Liver (tissue), 8 donors: ENCODE measurements at regions not wholly inside any gene's neighbourhood (a gene's known extent, or its start where the extent isn't known, plus 50 kb on each side); places are given as distances from the start of the nearest gene placed in this dataset.

ENCODE experiments used
- DNase-seq: peaks from one replicate; pipeline ENCODE4 v3.0.0-alpha.2; 2017; ENCODE audit warnings: low spot score
- H3K27ac ChIP-seq, 2 donors: one replicate each; pipeline ENCODE4 v1.7.0; 2013; ENCODE audit warnings: inconsistent platforms in 2 of 2, low read length in 2 of 2, control low read depth in 1 of 2, low read depth in 1 of 2, mild to moderate bottlenecking in 1 of 2
- H3K27me3 ChIP-seq, 4 donors: one replicate each; pipeline versions ENCODE4 v1.6.1 to v1.7.0; 2013; ENCODE audit warnings: low read length in 3 of 4, inconsistent platforms in 1 of 4, mild to moderate bottlenecking in 1 of 4, moderate library complexity in 1 of 4; ENCODE audit not compliant: control insufficient read depth in 4 of 4, insufficient read depth in 4 of 4
- H3K36me3 ChIP-seq, 4 donors: one replicate each; pipeline versions ENCODE4 v1.6.1 to v1.7.0; 2013; ENCODE audit warnings: low read length in 3 of 4, mild to moderate bottlenecking in 3 of 4, low read depth in 1 of 4, moderate library complexity in 1 of 4; ENCODE audit not compliant: control insufficient read depth in 4 of 4, insufficient read depth in 3 of 4
- H3K4me1 ChIP-seq, 4 donors: one replicate each; pipeline versions ENCODE4 v1.6.1 to v1.7.0; 2013; ENCODE audit warnings: low read length in 3 of 4, mild to moderate bottlenecking in 3 of 4, moderate library complexity in 1 of 4; ENCODE audit not compliant: control insufficient read depth in 4 of 4, insufficient read depth in 4 of 4
- H3K4me3 ChIP-seq, 3 donors: one replicate each; pipeline versions ENCODE4 v1.6.1 to v1.7.0; 2013; ENCODE audit warnings: low read length in 3 of 3, control low read depth in 1 of 3, low read depth in 1 of 3, mild to moderate bottlenecking in 1 of 3
- H3K9ac ChIP-seq, 2 donors: one replicate each; pipeline ENCODE4 v1.7.0; 2013; ENCODE audit warnings: low read length in 2 of 2, mild to moderate bottlenecking in 2 of 2, moderate library complexity in 2 of 2, control low read depth in 1 of 2, low read depth in 1 of 2
- H3K9me3 ChIP-seq, 4 donors: one replicate each; pipeline versions ENCODE4 v1.6.1 to v1.7.0; 2013; ENCODE audit warnings: low read length in 3 of 4; ENCODE audit not compliant: control insufficient read depth in 4 of 4
- EGR1 ChIP-seq, 2 donors: IDR thresholded peaks; 2 replicates each; pipeline ENCODE4 v1.6.1; 2016 to 2018; ENCODE audit warnings: antibody characterized with exemption in 2 of 2, low read depth in 2 of 2
- FOXA1 ChIP-seq: IDR thresholded peaks from 2 replicates; pipeline ENCODE4 v1.6.1; 2016; ENCODE audit warnings: antibody characterized with exemption
- GABPA ChIP-seq, 2 donors: IDR thresholded peaks in 1 of 2; conservative IDR thresholded peaks in 1 of 2; 2 replicates each; pipeline ENCODE4 v1.6.1; 2016; ENCODE audit warnings: antibody characterized with exemption in 2 of 2, mild to moderate bottlenecking in 1 of 2, moderate library complexity in 1 of 2
- HNF4A ChIP-seq, 2 donors: conservative IDR thresholded peaks; 2 replicates each; pipeline ENCODE4 v1.6.1; 2016; ENCODE audit warnings: antibody characterized with exemption in 2 of 2, mild to moderate bottlenecking in 2 of 2
- JUND ChIP-seq, 2 donors: IDR thresholded peaks; 2 replicates each; pipeline ENCODE4 v1.6.1; 2016; ENCODE audit warnings: antibody characterized with exemption in 2 of 2
- NR2F2 ChIP-seq: IDR thresholded peaks from 2 replicates; pipeline ENCODE4 v1.6.1; 2016; ENCODE audit warnings: antibody characterized with exemption
- RAD21 ChIP-seq, 2 donors: IDR thresholded peaks; 2 replicates each; pipeline ENCODE4 v1.6.1; 2016; ENCODE audit warnings: antibody characterized with exemption in 2 of 2, mild to moderate bottlenecking in 2 of 2
- RXRA ChIP-seq, 2 donors: IDR thresholded peaks; 2 replicates each; pipeline ENCODE4 v1.6.1; 2017 to 2018; ENCODE audit warnings: antibody characterized with exemption in 2 of 2, mild to moderate bottlenecking in 1 of 2
- SP1 ChIP-seq: IDR thresholded peaks from 2 replicates; pipeline ENCODE4 v1.6.1; 2018; ENCODE audit warnings: antibody characterized with exemption, mild to moderate bottlenecking
- YY1 ChIP-seq: IDR thresholded peaks from 2 replicates; pipeline ENCODE4 v1.6.1; 2016; ENCODE audit warnings: antibody characterized with exemption, mild to moderate bottlenecking
- WGBS: extraction: QIAGEN DNeasy Blood & Tissue Kit; methylation state at CpG from one replicate; pipeline ENCODE4 v1.1.7; 2013; 5-methylcytosine and 5-hydroxymethylcytosine counted together
- TF ChIP-seq, protein P1 (sequence below): IDR thresholded peaks from 2 replicates; pipeline ENCODE4 v1.6.1; 2016; ENCODE audit warnings: antibody characterized with exemption
- TF ChIP-seq, protein P2 (sequence below): IDR thresholded peaks from 2 replicates; pipeline ENCODE4 v1.6.1; 2016; ENCODE audit warnings: antibody characterized with exemption
- TF ChIP-seq, protein P3 (sequence below): fragments of 150-350 bp; IDR thresholded peaks from 2 replicates; pipeline ENCODE4 v1.5.1; 2017; ENCODE audit warnings: improper control_type of control experiment, low read depth, low read length; ENCODE audit not compliant: missing input control
- TF ChIP-seq, protein P4 (sequence below): IDR thresholded peaks from 2 replicates; pipeline ENCODE4 v1.6.1; 2016; ENCODE audit warnings: antibody characterized with exemption, mild to moderate bottlenecking
- TF ChIP-seq, protein P5 (sequence below): IDR thresholded peaks from 2 replicates; pipeline ENCODE4 v1.6.1; 2016; ENCODE audit warnings: antibody characterized with exemption
- donor health status: healthy.
- donor health status: healthy.
- donor health status: healthy.
- donor health status: healthy.
- donor health status: healthy.

DNA sequence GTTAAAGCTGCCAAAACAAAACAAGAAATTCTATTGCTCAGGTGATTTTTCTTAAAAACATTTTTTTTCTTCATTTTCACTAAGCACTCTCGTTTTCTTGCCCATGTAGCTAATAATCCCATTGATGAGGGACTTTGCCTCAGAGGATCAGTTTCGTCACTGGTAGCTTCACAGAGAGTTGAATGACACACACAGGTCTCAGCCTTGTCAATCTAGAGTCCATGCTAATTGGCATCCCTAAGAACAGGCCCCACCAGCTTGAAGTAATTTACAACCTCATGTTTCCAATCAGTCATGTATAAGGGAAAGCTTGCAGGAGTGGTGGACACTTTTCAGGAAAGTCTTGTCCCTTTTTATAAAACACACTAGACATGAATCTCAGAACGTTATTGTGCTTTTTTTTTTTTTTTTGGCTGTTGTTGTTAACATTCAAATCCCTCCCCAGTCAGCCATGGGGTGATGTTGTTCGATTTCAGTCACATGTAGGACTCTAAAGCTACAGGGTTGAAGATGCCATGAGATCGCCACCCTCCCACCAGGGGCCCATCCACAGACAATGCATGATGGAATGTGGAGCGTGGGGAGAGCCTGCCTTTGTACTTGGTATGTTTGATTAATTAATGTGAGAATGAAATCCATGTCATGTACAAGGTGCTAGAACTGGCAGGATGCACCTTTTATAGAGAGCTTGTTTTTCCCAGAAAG, 232.4 kb upstream of the FZD8 start:
- Histone ChIP-seq H3K9ac (no peak overlapping the region), H3K9me3 (no peaks in the 10 kb centered on the region), H3K27ac (no peak overlapping the region), H3K4me1 (no peaks in the 10 kb centered on the region), H3K27me3 (no peaks in the 10 kb centered on the region), H3K4me3 (no peak overlapping the region), H3K36me3 (no peaks in the 10 kb centered on the region)
- 76% methylated on average over 6 of the region's 6 CpGs for WGBS
- TF ChIP-seq SP1 (no peak), RXRA (IDR thresholded peaks at IDR 0.05) (no peak), NR2F2 (no peak), YY1 (no peak), FOXA1 (no peak), JUND (IDR thresholded peaks at IDR 0.05) (no peak), GABPA (IDR thresholded peaks at IDR 0.05 in 1 of 2, conservative IDR thresholded peaks at IDR 0.05 in 1 of 2) (no peak), HNF4A (conservative IDR thresholded peaks at IDR 0.05) (no peak)
- TF ChIP-seq, protein P1, sequence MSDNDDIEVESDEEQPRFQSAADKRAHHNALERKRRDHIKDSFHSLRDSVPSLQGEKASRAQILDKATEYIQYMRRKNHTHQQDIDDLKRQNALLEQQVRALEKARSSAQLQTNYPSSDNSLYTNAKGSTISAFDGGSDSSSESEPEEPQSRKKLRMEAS = no peak
- TF ChIP-seq, protein P2, sequence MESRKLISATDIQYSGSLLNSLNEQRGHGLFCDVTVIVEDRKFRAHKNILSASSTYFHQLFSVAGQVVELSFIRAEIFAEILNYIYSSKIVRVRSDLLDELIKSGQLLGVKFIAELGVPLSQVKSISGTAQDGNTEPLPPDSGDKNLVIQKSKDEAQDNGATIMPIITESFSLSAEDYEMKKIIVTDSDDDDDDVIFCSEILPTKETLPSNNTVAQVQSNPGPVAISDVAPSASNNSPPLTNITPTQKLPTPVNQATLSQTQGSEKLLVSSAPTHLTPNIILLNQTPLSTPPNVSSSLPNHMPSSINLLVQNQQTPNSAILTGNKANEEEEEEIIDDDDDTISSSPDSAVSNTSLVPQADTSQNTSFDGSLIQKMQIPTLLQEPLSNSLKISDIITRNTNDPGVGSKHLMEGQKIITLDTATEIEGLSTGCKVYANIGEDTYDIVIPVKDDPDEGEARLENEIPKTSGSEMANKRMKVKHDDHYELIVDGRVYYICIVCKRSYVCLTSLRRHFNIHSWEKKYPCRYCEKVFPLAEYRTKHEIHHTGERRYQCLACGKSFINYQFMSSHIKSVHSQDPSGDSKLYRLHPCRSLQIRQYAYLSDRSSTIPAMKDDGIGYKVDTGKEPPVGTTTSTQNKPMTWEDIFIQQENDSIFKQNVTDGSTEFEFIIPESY = no peak
- TF ChIP-seq, protein P3, sequence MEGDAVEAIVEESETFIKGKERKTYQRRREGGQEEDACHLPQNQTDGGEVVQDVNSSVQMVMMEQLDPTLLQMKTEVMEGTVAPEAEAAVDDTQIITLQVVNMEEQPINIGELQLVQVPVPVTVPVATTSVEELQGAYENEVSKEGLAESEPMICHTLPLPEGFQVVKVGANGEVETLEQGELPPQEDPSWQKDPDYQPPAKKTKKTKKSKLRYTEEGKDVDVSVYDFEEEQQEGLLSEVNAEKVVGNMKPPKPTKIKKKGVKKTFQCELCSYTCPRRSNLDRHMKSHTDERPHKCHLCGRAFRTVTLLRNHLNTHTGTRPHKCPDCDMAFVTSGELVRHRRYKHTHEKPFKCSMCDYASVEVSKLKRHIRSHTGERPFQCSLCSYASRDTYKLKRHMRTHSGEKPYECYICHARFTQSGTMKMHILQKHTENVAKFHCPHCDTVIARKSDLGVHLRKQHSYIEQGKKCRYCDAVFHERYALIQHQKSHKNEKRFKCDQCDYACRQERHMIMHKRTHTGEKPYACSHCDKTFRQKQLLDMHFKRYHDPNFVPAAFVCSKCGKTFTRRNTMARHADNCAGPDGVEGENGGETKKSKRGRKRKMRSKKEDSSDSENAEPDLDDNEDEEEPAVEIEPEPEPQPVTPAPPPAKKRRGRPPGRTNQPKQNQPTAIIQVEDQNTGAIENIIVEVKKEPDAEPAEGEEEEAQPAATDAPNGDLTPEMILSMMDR = no peak
- TF ChIP-seq, protein P4, sequence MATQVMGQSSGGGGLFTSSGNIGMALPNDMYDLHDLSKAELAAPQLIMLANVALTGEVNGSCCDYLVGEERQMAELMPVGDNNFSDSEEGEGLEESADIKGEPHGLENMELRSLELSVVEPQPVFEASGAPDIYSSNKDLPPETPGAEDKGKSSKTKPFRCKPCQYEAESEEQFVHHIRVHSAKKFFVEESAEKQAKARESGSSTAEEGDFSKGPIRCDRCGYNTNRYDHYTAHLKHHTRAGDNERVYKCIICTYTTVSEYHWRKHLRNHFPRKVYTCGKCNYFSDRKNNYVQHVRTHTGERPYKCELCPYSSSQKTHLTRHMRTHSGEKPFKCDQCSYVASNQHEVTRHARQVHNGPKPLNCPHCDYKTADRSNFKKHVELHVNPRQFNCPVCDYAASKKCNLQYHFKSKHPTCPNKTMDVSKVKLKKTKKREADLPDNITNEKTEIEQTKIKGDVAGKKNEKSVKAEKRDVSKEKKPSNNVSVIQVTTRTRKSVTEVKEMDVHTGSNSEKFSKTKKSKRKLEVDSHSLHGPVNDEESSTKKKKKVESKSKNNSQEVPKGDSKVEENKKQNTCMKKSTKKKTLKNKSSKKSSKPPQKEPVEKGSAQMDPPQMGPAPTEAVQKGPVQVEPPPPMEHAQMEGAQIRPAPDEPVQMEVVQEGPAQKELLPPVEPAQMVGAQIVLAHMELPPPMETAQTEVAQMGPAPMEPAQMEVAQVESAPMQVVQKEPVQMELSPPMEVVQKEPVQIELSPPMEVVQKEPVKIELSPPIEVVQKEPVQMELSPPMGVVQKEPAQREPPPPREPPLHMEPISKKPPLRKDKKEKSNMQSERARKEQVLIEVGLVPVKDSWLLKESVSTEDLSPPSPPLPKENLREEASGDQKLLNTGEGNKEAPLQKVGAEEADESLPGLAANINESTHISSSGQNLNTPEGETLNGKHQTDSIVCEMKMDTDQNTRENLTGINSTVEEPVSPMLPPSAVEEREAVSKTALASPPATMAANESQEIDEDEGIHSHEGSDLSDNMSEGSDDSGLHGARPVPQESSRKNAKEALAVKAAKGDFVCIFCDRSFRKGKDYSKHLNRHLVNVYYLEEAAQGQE = no peak
- TF ChIP-seq, protein P5, sequence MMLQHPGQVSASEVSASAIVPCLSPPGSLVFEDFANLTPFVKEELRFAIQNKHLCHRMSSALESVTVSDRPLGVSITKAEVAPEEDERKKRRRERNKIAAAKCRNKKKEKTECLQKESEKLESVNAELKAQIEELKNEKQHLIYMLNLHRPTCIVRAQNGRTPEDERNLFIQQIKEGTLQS = no peak
- DNase-seq = no peak

DNA sequence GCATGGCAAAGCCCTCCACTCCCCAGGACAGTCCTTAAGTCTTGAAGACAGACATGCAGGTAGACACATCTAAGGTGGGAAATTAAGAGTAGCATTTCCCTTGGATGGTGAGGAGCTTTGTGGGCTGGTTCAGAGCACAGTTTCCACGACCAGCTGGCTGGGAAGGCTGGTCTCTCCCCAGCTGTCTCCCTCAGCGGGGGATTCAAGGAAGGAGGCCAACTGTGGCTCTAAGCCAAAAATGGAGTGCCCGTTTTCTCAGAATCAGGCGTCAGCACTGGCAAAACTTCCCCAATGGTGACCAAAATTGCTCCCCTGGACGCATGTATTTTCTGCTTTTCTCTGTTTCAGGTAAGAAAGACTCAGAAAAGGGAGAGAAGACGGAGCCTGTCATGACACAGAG, 230.6 kb upstream of the FZD8 start:
- Histone ChIP-seq H3K27me3 (no peaks in the 10 kb centered on the region), H3K27ac (no peak overlapping the region), H3K4me1 (no peaks in the 10 kb centered on the region), H3K9me3 (no peaks in the 10 kb centered on the region), H3K4me3 (no peak overlapping the region), H3K36me3 (no peaks in the 10 kb centered on the region), H3K9ac (no peak overlapping the region)
- WGBS = 85% methylated on average over 6 of the region's 6 CpGs
- no peak for DNase-seq
- TF ChIP-seq RXRA (IDR thresholded peaks at IDR 0.05) = no peak
- TF ChIP-seq, protein P3 = no peak
- no peak for TF ChIP-seq SP1
- TF ChIP-seq, protein P1 = no peak
- no peak for TF ChIP-seq JUND (IDR thresholded peaks at IDR 0.05)
- TF ChIP-seq HNF4A (conservative IDR thresholded peaks at IDR 0.05) = no peak
- no peak for TF ChIP-seq FOXA1
- TF ChIP-seq, protein P4 = no peak
- no peak for TF ChIP-seq NR2F2
- TF ChIP-seq RAD21 (IDR thresholded peaks at IDR 0.05) = no peak
- no peak for TF ChIP-seq EGR1 (IDR thresholded peaks at IDR 0.05; ENCODE audit: low read depth in 2 of 2)
- no peak for TF ChIP-seq GABPA (IDR thresholded peaks at IDR 0.05 in 1 of 2, conservative IDR thresholded peaks at IDR 0.05 in 1 of 2)
